Epithelial cell of esophagus (primary cell): ENCODE measurements at regions not wholly inside any gene's neighbourhood (a gene's known extent, or its start where the extent isn't known, plus 50 kb on each side); places are given as distances from the start of the nearest gene placed in this dataset.

Source experiments
- DNase-seq: peaks from one replicate; pipeline ENCODE4 v3.0.0; 2010; ENCODE audit warnings: low read depth
- H3K4me3 ChIP-seq: 2 replicates; pipeline ENCODE4 v1.5.1; 2011; ENCODE audit warnings: mild to moderate bottlenecking, low read length, control low read depth
- TF ChIP-seq, protein P1 (sequence below): IDR thresholded peaks from 2 replicates; pipeline ENCODE4 v1.5.1; 2011; ENCODE audit warnings: low read depth, mild to moderate bottlenecking, low read length, control low read depth, inconsistent platforms; ENCODE audit not compliant: insufficient read depth; ENCODE audit errors: missing control alignments

DNA sequence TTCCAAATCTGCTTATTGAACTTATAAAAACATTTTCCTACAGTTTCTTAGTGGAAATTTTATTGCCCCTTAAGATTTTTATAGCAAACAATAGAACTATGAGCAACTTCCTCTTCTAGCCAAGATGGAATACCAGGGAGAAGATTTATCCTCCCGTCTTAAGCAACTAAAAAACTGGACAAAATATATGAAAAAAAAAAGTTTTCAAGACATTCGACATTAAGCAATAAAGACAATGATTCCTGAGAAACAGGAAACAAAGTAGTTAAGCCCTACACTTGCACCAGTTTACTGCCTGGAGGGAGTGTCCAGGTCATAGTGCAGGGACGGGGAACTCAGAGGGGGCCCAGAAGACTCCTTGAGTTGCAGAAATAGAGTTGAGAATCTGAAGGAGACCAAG, 516.1 kb upstream of the DIPK2B start:
- TF ChIP-seq, protein P1, sequence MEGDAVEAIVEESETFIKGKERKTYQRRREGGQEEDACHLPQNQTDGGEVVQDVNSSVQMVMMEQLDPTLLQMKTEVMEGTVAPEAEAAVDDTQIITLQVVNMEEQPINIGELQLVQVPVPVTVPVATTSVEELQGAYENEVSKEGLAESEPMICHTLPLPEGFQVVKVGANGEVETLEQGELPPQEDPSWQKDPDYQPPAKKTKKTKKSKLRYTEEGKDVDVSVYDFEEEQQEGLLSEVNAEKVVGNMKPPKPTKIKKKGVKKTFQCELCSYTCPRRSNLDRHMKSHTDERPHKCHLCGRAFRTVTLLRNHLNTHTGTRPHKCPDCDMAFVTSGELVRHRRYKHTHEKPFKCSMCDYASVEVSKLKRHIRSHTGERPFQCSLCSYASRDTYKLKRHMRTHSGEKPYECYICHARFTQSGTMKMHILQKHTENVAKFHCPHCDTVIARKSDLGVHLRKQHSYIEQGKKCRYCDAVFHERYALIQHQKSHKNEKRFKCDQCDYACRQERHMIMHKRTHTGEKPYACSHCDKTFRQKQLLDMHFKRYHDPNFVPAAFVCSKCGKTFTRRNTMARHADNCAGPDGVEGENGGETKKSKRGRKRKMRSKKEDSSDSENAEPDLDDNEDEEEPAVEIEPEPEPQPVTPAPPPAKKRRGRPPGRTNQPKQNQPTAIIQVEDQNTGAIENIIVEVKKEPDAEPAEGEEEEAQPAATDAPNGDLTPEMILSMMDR, result no peak
- no peak for DNase-seq
- H3K4me3 ChIP-seq, result no peak overlapping the region

DNA sequence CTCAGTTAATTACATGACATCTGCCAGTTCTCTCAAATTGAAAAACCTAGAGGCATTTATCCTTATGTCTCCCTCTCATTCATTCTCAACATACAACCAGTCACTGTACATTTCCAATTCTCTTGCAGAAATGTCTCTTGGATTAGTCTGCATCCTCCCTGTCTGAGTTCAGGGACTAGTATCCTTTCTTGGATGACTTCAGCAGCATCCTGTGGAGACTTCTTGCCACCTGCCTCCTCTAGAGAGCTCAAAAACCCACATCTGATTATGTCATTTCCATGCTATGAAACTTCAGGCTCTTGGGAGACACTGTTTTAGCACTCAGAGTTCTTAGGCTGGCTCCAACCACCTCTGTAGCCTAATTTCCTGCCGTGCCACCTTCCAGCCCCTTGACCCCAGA, 515.1 kb upstream of the DIPK2B start:
- DNase-seq, result no peak
- TF ChIP-seq, protein P1, result no peak
- H3K4me3 ChIP-seq, result no peak overlapping the region

DNA sequence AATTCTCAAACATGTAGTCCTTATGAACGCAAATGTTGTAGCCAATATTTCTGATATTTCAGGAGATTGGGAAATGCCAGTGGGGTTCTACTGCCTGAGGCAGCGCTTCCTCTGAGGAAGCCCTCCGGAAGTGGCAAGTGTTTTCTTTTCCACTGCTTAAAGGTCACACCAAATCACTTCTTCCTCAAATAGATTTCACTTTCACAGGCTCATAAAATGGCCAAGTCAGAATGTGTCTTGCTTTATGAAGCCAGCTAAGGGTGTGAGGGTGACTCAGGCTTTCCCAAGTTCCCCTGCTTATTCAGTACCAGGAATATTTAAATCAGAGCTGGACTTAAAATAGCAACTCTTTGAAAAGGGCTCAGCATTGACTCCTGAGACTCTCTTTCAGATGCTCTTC, 514.2 kb upstream of the DIPK2B start:
- DNase-seq, result peak; percentile 66
- H3K4me3 ChIP-seq, result no peak overlapping the region
- TF ChIP-seq, protein P1, result no peak

DNA sequence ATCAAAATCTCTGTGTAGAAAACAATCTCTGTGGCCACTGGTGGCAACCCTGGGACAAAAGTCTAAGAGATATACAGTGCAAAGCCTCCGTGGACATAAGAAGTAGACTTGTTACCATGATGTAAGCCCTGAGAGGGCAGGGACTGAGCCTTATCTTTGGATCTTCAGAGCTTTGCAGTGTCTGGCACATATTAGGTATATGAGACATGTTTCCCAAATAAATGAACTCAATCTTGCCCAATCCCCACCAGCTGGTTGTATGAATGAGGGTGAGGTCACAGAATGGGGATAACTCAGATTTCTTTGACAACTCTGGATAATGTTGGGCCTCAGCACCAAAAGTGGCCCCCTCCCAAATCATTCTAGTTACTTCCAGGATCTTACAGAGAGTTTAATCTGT, 511.4 kb upstream of the DIPK2B start:
- peak; percentile 15 for DNase-seq
- no peak overlapping the region for H3K4me3 ChIP-seq
- TF ChIP-seq, protein P1, result no peak

DNA sequence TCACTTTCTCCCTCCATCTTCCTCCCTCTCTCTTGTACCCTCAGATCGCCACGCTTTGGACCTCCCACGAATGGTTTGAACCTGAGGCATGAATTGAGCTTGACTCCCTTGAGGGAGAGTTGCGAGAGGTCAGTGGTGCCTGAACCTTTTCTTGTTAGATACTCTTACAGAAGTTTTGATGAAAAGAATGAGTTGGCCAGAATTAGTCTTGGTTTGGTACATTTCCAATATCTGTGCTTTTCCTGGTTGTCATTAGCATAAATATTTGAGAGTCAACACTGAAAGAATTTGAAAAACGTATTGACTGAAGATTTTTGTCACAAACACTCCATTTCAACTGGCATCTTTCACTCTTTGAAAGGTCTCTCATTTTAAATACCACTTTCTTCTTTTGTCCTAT, 510.6 kb upstream of the DIPK2B start:
- DNase-seq, result no peak
- TF ChIP-seq, protein P1, result no peak
- no peak overlapping the region for H3K4me3 ChIP-seq

DNA sequence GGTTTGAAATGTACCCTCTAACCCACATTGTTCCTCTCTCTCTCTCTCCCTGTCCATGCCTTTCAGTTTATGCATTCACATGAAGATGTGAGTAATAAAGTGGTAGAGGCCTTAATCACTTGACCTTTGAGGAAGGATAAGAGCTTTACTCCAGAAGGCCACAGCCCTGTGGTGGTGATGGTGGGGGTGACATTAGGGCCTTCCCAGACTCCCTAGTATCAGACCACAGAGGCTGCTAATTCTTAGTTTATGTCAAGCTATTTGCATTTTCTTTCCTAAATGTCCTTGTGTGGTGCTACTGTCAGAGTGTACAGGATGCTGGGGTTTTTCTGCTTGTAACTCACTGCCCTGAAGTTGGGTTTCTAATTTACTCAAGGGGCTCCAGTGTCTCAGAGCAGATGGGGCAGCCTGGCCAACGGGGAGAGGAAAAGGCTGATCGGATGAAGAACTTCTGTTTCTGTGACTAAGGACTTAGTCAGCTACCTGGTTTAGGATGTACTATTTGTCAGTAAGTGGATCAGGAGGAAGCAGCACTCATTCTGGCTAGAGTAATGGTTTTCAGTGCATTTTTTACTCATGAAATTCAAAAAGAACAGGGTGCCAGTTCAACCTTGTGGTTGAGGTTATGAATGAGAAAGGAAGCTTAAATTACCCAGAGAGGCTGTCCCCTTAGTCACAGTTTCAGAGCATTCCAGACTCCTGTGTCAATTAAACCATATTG, 509.6 kb upstream of the DIPK2B start:
- no peak overlapping the region for H3K4me3 ChIP-seq
- TF ChIP-seq, protein P1, result no peak
- DNase-seq, result peak; percentile 83

DNA sequence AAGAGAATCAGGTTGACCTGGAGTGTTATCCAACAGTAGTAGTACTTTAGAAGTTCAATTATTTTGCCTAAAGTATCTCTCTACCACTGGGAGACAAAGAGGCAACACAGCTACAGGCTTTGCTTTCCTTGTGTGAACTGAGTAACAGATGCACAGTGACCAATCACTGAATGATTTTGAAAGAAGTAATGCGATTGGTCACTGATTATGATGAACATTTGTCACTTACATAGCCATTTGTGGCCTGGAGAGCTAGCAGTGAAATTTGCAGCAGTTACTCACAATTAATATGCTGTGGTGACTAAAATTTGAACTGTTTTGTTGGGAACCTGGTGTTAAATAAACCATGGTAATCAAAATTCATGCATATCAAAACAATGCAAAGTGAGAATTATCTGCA, 508.7 kb upstream of the DIPK2B start:
- DNase-seq, result no peak
- H3K4me3 ChIP-seq, result no peak overlapping the region
- TF ChIP-seq, protein P1, result no peak
